AG20443 (cell line): ENCODE measurements at regions not wholly inside any gene's neighbourhood (a gene's known extent, or its start where the extent isn't known, plus 50 kb on each side); places are given as distances from the start of the nearest gene placed in this dataset.
"Not testable (repeated sequence)": the region's sequence is repeated elsewhere in the genome, so short reads cannot be mapped to it uniquely, and the experiment has no call there.

Experiments
- DNase-seq: peaks from one replicate; pipeline ENCODE4 v3.0.0; 2012; ENCODE audit warnings: low spot score, mixed read lengths

GRCh38 chr21:35800796-35801385, 259.4 kb downstream of the SETD4 start:
- DNase-seq: not testable (repeated sequence)

GRCh38 chr21:35796844-35797243, 263.5 kb downstream of the SETD4 start:
- DNase-seq: no peak

DNA sequence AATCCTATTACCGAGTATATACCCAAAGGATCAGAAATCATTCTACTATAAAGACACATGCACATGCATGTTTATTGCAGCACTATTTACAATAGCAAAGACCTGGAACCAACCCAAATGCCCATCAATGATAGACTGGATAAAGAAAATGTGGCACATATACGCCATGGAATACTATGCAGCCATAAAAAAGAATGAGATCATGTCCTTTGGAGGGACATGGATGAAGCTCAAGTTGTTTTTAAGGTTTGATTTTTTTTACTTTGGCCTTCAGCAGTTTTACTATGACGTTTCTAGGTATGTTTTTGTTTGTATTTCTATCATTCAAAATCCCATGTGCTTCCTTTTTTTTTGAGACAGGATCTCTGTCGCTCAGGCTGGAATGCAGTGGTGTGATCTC, 265.8 kb downstream of the SETD4 start:
- DNase-seq: not testable (repeated sequence)

- DNase-seq: no peak
Observed at GRCh38 chr21:35792569-35793305, 267.6 kb downstream of the SETD4 start.

DNA sequence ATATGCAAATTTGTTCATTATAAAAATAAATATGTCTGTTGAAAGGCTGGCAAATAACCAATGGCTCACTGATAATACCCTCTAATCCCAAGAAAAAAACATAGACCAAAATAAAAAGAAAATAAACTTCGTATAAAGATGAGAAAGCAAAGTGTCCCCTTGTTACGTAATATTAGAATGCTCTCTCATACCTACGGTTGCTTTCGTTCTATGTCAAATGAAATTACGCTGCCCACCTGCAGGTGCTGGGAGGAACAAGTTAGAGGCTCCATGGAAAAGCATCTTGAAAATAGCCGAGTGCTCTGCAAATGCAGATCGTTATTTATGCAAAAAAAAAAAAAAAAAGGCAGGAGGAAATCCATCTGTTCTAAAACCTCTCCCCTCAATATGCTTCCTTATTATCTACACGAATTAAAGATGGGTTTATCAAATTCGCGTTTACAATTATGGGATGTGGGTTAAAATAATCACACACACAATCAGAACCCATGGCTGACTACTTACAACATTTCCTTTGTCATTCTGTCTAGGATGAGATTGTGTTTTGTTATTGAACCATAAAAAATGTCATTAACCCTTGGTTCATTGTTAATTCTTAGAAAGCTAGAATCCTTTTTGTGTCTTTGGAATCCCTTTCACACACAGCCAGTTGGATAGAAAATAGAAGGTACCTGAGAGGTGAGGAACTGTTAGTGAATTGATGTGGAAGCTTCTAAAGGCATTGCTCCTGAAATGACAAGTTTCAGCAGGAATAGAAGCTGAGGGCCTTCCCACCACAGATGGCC, 268.6 kb downstream of the SETD4 start:
- DNase-seq: no peak

GRCh38 chr21:35783721-35784120, 276.6 kb downstream of the SETD4 start:
- no peak for DNase-seq

GRCh38 chr21:35782667-35783066, 277.7 kb downstream of the SETD4 start:
- DNase-seq: no peak

GRCh38 chr21:35780983-35781382, 279.3 kb downstream of the SETD4 start:
- no peak for DNase-seq

DNA sequence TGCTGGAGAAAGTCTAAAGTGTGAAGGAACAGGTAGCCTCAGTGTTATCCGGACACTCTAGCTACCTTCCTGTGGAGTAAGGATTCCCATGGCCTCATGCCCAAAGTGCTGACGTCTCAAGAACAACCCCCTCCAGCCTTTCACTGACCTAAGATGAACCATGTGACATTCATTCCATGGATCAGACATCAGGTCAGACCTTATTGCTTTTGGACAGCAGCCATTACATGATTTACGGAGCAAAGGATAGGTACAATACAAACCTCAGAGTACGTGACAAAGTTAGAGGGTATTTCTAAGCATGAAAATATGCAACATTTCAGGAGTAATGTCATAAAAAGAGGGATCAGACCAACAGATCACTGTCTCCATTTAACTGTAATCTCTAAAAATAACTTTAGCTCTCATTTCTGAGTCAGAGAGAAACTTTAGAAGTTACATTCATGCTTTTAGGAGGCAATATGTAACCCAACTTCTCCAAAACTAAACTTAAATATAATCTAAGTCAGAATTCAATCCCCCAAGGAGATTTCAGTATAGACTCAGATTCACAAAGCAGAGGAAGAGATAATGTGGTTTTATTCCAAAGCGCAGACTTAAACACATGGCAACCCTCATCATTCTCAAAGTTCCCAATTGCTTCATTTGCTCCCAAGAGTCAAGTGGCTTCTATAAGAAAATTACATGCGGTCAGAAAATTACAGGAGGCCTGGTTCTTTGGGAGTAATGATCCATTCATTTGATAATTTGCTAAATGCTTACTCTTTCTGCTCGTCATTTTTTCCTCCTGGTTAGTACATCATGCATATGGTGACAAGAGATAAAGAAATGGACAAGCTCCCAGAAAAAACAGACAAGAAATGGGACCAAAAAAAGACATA, 280.4 kb downstream of the SETD4 start:
- DNase-seq: peak; percentile 73

DNA sequence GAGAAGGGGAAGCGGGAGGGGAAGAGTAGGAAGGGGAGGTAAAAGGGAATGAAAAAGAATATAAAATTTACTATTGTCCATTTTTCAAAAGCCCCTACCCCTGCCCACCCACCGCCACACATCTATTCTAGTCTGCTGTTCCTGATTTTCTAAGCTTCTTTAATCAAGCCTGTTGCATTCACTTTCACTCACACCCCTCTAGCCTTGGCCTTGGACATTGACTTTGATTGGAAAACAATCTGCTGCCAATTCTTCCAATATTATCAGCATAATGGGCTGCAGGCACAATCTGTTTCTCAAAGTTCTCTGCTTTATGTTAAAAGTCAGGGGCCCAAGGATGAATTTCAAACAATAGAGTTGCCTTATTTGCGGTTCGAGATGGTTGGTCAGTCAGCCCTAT, 281.2 kb downstream of the SETD4 start:
- no peak for DNase-seq

DNA sequence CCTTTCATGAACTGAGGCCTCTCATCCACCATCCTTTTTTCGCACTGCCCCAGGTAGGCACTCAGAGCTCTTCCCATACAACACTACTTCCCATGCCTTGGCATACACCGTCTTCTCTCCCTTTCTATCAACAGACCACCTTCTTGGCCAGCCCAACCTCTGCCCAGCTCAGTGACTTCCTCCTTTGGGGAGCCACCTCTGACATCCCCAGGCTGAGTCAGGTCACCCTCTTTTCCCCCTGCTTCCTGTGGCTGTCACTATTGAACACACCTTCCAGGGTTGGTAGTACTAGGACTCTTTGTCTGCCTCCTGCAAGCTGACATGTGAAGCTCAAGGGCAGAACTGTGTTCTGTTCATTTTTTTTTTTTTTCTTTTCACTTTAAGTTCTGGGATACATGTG, 283.2 kb downstream of the SETD4 start:
- no peak for DNase-seq

- DNase-seq: no peak
Observed at GRCh38 chr21:35775778-35776544, 284.4 kb downstream of the SETD4 start.

- DNase-seq: no peak
Observed at GRCh38 chr21:35770101-35770945, 290.0 kb downstream of the SETD4 start.

DNA sequence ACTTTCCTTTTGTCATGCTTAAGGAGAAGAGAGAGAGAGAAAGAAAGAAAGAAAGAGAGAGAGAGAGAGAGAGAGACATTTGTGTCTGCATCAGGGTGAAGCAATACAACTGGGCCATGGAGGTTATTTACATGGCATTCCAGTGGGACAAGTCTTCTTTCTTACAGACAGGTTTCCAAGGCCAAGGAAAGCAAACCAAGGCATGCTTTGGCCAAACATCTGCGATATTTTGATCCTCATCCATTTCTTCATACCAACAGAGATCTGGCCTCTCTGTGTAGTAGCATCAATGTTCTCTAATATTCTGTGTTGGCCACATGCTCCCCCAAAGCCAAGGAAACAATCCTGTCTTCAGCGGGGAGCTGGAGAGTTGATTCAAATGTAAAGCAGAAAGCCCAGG, 292.1 kb downstream of the SETD4 start:
- peak; percentile 40 for DNase-seq

DNA sequence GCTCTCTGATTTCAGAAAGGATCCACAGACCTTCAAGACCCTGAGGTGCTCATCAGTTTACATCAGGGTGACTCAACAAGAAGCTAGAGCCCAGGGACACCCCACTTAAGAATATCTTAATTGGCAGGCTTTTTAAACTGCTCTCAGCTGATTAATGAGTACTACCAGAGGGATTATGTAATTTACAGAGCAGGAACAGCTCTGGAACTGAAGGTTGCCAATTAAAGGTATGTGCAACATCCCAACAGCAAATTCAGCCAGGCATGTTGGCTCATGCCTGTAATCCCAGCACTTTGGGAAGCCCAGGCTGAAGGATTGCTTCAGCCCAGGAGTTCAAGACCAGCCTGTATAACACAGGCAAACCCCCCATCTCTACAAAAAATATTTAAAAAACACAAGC, 295.7 kb downstream of the SETD4 start:
- no peak for DNase-seq

DNA sequence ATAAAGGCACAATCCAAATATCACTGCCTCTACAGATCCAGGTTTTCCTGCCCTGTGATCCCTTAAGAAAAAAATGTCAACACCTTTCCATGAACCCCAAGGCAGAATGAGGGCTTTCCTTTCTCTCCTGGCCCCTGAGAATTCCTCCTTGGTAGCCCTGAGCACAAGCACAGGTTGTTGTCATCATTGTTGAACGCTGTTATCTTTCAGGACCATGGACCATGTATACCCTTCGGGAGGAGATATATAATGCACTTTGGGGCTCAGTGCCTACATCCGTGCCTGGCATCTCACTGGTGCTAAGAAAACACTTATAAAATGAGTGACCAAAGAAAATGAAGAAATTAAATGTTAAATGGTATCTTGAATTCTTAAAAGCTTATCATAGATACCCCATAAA, 296.2 kb downstream of the SETD4 start:
- DNase-seq: no peak

DNA sequence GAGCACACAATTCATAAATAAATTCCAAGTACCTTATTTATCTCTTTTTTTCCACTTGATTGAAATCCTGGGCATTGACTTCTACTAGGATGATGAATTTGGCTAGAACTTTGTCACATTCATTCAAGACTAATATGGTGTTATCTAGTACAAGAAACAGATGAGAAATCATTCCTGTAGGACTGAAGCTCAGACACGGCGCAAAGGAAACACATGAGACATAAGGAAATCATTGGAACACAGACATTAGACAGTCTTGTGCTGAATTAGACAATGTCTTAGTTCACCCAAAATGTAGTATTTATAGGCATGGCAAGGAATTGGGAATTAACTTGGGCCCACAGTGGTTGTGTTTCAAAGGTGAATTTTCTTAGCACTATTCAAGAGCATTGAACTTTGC, 305.7 kb downstream of the SETD4 start:
- DNase-seq: no peak

DNA sequence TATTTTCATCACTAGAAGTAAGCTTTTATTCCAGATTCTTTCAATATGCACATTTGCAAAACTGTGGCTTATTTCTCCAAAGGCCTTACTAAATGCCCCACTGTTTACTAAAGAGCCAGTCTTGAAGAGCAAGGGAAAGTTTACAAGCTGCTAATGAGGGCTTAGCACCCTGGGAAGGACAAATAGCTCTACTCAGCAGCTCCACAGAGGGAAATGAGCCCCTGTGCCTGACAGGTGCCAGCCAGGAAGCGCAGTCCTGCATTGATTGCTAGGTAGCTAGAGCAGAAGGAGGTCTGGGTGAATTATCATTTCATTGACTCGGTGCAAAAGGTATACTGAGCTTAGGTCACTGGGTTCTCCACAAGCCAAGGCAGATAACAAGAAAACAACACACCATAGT, 307.0 kb downstream of the SETD4 start:
- DNase-seq: no peak

- no peak for DNase-seq
Observed at GRCh38 chr21:35751171-35751570, 309.2 kb downstream of the SETD4 start.

DNA sequence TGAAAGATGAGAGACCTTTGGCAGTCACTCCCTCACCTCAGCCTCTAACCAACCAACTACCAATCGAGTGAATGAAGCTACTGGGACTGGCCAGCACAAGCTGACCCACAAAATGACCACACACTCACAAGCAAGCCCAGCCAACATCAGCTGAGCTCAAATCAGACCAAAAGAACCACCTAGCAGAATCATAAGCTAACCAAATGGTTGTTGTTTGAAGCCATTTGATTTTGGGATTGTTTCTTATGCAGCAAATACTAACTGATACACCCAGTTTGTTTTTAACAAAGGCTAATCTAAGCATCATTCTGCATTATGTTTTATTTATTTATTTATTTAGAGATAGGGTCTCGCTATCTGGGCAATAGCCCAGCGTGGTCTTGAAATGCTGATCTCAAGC, 310.4 kb downstream of the SETD4 start:
- no peak for DNase-seq
